Colonic mucosa (tissue), 4 donors: ENCODE measurements at regions not wholly inside any gene's neighbourhood (a gene's known extent, or its start where the extent isn't known, plus 50 kb on each side); places are given as distances from the start of the nearest gene placed in this dataset.

Experiments used
- DNase-seq: peaks from one replicate; pipeline ENCODE4 v3.0.0-alpha.2; 2020
- H3K27ac ChIP-seq: fragments of 200-600 bp; one replicate; pipeline ENCODE4 v1.8.0; 2021
- H3K27me3 ChIP-seq: fragments of 200-600 bp; one replicate; pipeline ENCODE4 v1.8.0; 2021
- H3K36me3 ChIP-seq: fragments of 200-600 bp; one replicate; pipeline ENCODE4 v1.8.0; 2021
- H3K4me1 ChIP-seq: fragments of 200-600 bp; one replicate; pipeline ENCODE4 v1.8.0; 2021; ENCODE audit warnings: mild to moderate bottlenecking
- H3K4me3 ChIP-seq: fragments of 200-600 bp; one replicate; pipeline ENCODE4 v1.8.0; 2021
- H3K9ac ChIP-seq, 2 donors: one replicate each; pipeline ENCODE4 v1.7.0; 2013; ENCODE audit warnings: control low read depth in 2 of 2, low read depth in 2 of 2, low read length in 2 of 2
- H3K9me3 ChIP-seq: fragments of 200-600 bp; one replicate; pipeline ENCODE4 v1.8.0; 2021
- CTCF ChIP-seq: fragments of 200-600 bp; IDR thresholded peaks from one replicate; pipeline ENCODE4 v1.8.0; 2022; ENCODE audit warnings: antibody characterized with exemption, mild to moderate bottlenecking
- intact Hi-C: fragments of 100-400 bp; cut with DNase I; formaldehyde crosslinking; loops from one replicate; pipeline ENCODE4 v1.14.1; 2022
- donor health status: healthy.
- donor health status: DM: no; HTN: no; CAD: no.
- donor health status: DM: no; HTN: no; CAD: no.

- Histone ChIP-seq H3K4me1 (no peaks in the 10 kb centered on the region), H3K36me3 (no peaks in the 10 kb centered on the region), H3K27me3 (no peaks in the 10 kb centered on the region), H3K9ac (no peak overlapping the region), H3K27ac (no peak overlapping the region), H3K4me3 (no peak overlapping the region), H3K9me3 (no peaks in the 10 kb centered on the region)
- intact Hi-C loops = no loop called here
- no peak for DNase-seq
- TF ChIP-seq CTCF = no peak
These were observed 114.0 kb upstream of the NEDD9 start for GRCh38 chr6:11346516-11346915.

- H3K27ac ChIP-seq = no peak overlapping the region
These were observed 113.1 kb upstream of the NEDD9 start for GRCh38 chr6:11345536-11345935.

GRCh38 chr6:11343963-11344723 is 111.7 kb upstream of the NEDD9 start:
- DNase-seq = peak; percentile 51
- Histone ChIP-seq H3K9ac (no peak overlapping the region), H3K4me3 (no peak overlapping the region), H3K27ac (no peak overlapping the region), H3K4me1 (no peaks in the 10 kb centered on the region), H3K36me3 (no peaks in the 10 kb centered on the region), H3K27me3 (no peaks in the 10 kb centered on the region), H3K9me3 (no peaks in the 10 kb centered on the region)
- intact Hi-C loops = no loop called here
- TF ChIP-seq CTCF = no peak

More at GRCh38 chr6:11345536-11345935, 113.1 kb upstream of the NEDD9 start:
- no peak overlapping the region for H3K9ac ChIP-seq
- H3K9me3 ChIP-seq = no peaks in the 10 kb centered on the region
- H3K27me3 ChIP-seq = no peaks in the 10 kb centered on the region
- no peaks in the 10 kb centered on the region for H3K4me1 ChIP-seq
- H3K36me3 ChIP-seq = no peaks in the 10 kb centered on the region
- intact Hi-C loops = no loop called here
- H3K4me3 ChIP-seq = no peak overlapping the region
- no peak for TF ChIP-seq CTCF
- DNase-seq = no peak

- no peak for TF ChIP-seq CTCF
- Histone ChIP-seq H3K4me1 (no peaks in the 10 kb centered on the region), H3K27ac (no peak overlapping the region), H3K4me3 (no peak overlapping the region), H3K36me3 (no peaks in the 10 kb centered on the region), H3K9ac (no peak overlapping the region), H3K9me3 (no peaks in the 10 kb centered on the region), H3K27me3 (no peaks in the 10 kb centered on the region)
- intact Hi-C loops = no loop called here
- DNase-seq = no peak
These were observed 109.4 kb upstream of the NEDD9 start for GRCh38 chr6:11341867-11342266.

- no peak for DNase-seq
- H3K27me3 ChIP-seq = no peaks in the 10 kb centered on the region
- H3K9me3 ChIP-seq = no peaks in the 10 kb centered on the region
- no peak overlapping the region for H3K9ac ChIP-seq
- TF ChIP-seq CTCF = no peak
- H3K36me3 ChIP-seq = no peaks in the 10 kb centered on the region
- no peaks in the 10 kb centered on the region for H3K4me1 ChIP-seq
- intact Hi-C loops = no loop called here
- no peak overlapping the region for H3K27ac ChIP-seq
- no peak overlapping the region for H3K4me3 ChIP-seq
These were observed 108.8 kb upstream of the NEDD9 start for GRCh38 chr6:11341303-11341702.
